ENCODE measurements at regions not wholly inside any gene's neighbourhood (a gene's known extent, or its start where the extent isn't known, plus 50 kb on each side); places are given as distances from the start of the nearest gene placed in this dataset.

DNA sequence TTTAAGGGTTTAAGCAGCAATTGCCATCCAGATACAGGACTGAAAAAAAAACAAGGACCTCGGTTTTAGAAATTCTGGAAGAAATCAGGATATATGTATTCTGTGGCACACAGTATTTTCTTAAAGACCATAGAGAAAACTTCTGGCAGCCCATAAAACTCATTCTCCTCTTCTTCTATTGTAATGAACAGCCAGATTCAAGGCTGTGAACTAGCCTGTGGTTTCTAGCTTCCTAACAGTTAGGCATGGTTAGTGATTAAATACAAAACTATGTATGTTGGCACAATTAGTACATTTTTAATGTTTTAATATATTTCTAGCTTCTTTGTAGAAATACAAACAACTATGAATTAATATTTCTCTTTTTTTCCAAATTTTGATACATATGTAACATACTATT, 555.7 kb downstream of the DSC3 start:
- no peak for TF ChIP-seq CTCF (conservative IDR thresholded peaks at IDR 0.05; ENCODE audit: low read depth, low read length)
- no peak for TF ChIP-seq EZH2 (IDR thresholded peaks at IDR 0.05; ENCODE audit: borderline replicate concordance, low read depth, low read length, poor library complexity, severe bottlenecking)

Measured in A673 (cell line).